Loucy (cell line): ENCODE measurements at regions not wholly inside any gene's neighbourhood (a gene's known extent, or its start where the extent isn't known, plus 50 kb on each side); places are given as distances from the start of the nearest gene placed in this dataset.

Source experiments
- H2AFZ ChIP-seq: fragments of 200-600 bp; sonication (generic); 2 replicates; pipeline ENCODE4 v1.6.0; 2016; ENCODE audit warnings: antibody characterized with exemption, mild to moderate bottlenecking, low read length, moderate library complexity
- H3F3A ChIP-seq: fragments of 200-600 bp; 2 replicates; pipeline ENCODE4 v1.6.0; 2016; ENCODE audit warnings: antibody characterized with exemption, low read depth, mild to moderate bottlenecking
- H3K27me3 ChIP-seq: fragments of 200-600 bp; sonication (generic); 2 replicates; pipeline ENCODE4 v1.6.1; 2014; ENCODE audit warnings: low read length, mild to moderate bottlenecking; ENCODE audit not compliant: insufficient read depth, poor library complexity, severe bottlenecking
- H3K36me3 ChIP-seq: fragments of 200-600 bp; sonication (generic); 2 replicates; pipeline ENCODE4 v1.6.1; 2016; ENCODE audit warnings: low read length; ENCODE audit not compliant: insufficient read depth
- H3K4me1 ChIP-seq: fragments of 200-600 bp; sonication (generic); 2 replicates; pipeline ENCODE4 v1.5.1; 2014; ENCODE audit warnings: low read length, mild to moderate bottlenecking; ENCODE audit not compliant: insufficient read depth, poor library complexity, severe bottlenecking
- H3K4me2 ChIP-seq: fragments of 200-600 bp; sonication (generic); 2 replicates; pipeline ENCODE4 v1.6.0; 2014; ENCODE audit warnings: antibody characterized with exemption, low read length, low read depth, mild to moderate bottlenecking; ENCODE audit not compliant: poor library complexity, severe bottlenecking
- H3K4me3 ChIP-seq: fragments of 200-600 bp; sonication (generic); 2 replicates; pipeline ENCODE4 v1.5.1; 2014; ENCODE audit warnings: low read length, mild to moderate bottlenecking, mixed read lengths; ENCODE audit not compliant: poor library complexity, severe bottlenecking
- H3K79me2 ChIP-seq: fragments of 200-600 bp; sonication (generic); 2 replicates; pipeline ENCODE4 v1.6.1; 2014; ENCODE audit warnings: low read length; ENCODE audit not compliant: insufficient read depth
- H3K9ac ChIP-seq: fragments of 200-600 bp; sonication (generic); 2 replicates; pipeline ENCODE4 v1.6.0; 2014; ENCODE audit warnings: mild to moderate bottlenecking, low read depth, low read length, moderate library complexity; ENCODE audit not compliant: poor library complexity, severe bottlenecking
- H3K9me2 ChIP-seq: fragments of 200-600 bp; sonication (generic); replicated peaks from 2 replicates; pipeline ENCODE4 v1.6.1; 2016; ENCODE audit warnings: low read depth, low read length, mixed read lengths
- H3K9me3 ChIP-seq: fragments of 200-600 bp; sonication (generic); 2 replicates; pipeline ENCODE4 v1.6.1; 2014; ENCODE audit warnings: mild to moderate bottlenecking, antibody characterized with exemption, low read length, low read depth; ENCODE audit not compliant: insufficient read depth
- H4K20me1 ChIP-seq: fragments of 200-600 bp; sonication (generic); 2 replicates; pipeline ENCODE4 v1.6.0; 2014; ENCODE audit warnings: antibody characterized with exemption, low read length, mild to moderate bottlenecking; ENCODE audit not compliant: insufficient read depth, poor library complexity, severe bottlenecking
- EZH2phosphoT487 ChIP-seq: fragments of 200-600 bp; IDR thresholded peaks from 2 replicates; pipeline ENCODE4 v1.6.1; 2018; ENCODE audit warnings: antibody characterized with exemption, mild to moderate bottlenecking, moderate library complexity, borderline replicate concordance
- TF ChIP-seq, protein P1 (sequence below): fragments of 200-600 bp; sonication (generic); conservative IDR thresholded peaks from 2 replicates; pipeline ENCODE4 v1.5.1; 2014; ENCODE audit warnings: mild to moderate bottlenecking, antibody characterized with exemption, low read length

DNA sequence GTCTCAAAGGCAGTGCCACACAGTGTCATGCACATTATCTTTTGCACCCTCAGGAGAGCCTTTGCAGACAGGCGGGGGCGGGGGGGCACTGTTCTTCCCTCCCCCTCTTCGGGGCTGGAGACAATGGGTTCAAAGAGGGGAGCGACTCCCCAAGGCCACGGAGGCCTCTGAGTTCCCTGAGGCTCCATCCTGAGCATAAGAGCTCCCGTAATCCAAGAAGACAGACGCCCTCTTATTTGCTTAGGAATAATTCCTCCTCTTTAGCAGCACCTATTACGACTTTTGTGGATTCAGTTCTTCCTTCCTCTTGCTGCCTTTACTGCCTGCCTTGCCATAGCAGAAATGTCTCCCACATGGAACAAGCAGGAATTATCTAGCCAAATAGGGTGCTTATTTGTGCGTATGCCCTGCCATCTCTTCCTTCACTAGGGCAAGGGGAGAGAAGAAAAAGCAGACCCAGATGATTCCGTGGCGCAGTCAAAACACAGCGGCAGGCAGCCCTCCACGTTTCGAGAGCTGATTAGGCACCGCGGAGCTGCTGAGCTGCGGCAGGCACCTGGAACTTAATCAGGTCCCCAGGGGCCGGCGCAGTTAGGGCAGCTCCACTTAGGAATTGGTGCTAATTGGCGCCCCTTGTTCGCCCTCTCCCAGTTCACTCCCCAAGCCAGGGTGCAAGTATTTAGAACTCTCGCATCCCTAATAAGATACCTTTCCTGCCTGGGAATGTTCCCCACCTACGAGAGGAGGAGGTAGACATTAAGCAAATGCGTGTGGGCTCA is 233.4 kb upstream of the MYT1L start:
- Histone ChIP-seq H4K20me1 (no peaks in the 10 kb centered on the region), H3K9me3 (peaks cover 2% of the 10 kb centered on the region; the same call in 1 of the 2 replicates)

DNA sequence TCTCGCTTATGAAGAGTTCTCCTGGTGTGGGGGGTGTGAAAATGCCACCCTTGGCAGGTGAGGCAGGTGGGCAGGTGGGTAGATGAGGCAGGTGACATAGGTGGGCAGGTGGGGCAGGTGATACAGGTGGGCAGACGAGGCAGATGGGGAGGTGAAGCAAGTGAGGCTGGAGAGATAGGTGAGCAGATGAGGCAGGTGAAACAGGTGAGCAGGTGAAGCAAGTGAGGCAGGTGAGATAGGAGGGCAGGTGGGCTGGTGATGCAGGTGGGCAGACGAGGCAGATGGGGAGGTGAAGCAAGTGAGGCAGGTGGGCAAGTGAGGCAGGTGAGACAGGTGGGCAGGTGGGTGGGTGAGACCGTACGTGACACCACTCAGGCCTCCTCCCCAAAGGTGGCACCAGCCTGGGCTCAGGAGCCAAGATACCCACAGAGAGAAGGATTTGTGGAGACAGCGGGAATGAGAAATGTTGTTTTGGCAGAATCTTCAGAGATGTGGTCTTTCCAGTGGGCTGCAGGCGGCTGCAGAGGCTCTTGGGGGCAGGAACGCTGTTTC is 232.3 kb upstream of the MYT1L start:
- no peaks in the 10 kb centered on the region for H3K79me2 ChIP-seq
- H3F3A ChIP-seq: no peaks in the 10 kb centered on the region
- H4K20me1 ChIP-seq: no peaks in the 10 kb centered on the region
- no peaks in the 10 kb centered on the region for H3K27me3 ChIP-seq
- H3K36me3 ChIP-seq: no peaks in the 10 kb centered on the region
- TF ChIP-seq EZH2phosphoT487: no peak
- TF ChIP-seq, protein P1, sequence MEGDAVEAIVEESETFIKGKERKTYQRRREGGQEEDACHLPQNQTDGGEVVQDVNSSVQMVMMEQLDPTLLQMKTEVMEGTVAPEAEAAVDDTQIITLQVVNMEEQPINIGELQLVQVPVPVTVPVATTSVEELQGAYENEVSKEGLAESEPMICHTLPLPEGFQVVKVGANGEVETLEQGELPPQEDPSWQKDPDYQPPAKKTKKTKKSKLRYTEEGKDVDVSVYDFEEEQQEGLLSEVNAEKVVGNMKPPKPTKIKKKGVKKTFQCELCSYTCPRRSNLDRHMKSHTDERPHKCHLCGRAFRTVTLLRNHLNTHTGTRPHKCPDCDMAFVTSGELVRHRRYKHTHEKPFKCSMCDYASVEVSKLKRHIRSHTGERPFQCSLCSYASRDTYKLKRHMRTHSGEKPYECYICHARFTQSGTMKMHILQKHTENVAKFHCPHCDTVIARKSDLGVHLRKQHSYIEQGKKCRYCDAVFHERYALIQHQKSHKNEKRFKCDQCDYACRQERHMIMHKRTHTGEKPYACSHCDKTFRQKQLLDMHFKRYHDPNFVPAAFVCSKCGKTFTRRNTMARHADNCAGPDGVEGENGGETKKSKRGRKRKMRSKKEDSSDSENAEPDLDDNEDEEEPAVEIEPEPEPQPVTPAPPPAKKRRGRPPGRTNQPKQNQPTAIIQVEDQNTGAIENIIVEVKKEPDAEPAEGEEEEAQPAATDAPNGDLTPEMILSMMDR: no peak
- H3K4me1 ChIP-seq: no peaks in the 10 kb centered on the region
- no peak overlapping the region for H2AFZ ChIP-seq
- H3K9me2 ChIP-seq: no peaks in the 10 kb centered on the region
- no peak overlapping the region for H3K4me2 ChIP-seq
- no peak overlapping the region for H3K4me3 ChIP-seq
- no peak overlapping the region for H3K9ac ChIP-seq
- H3K9me3 ChIP-seq: peaks cover 2% of the 10 kb centered on the region; the same call in 1 of the 2 replicates

More for the DNA sequence above, 233.4 kb upstream of the MYT1L start:
- Histone ChIP-seq H3K9ac (no peak overlapping the region), H3K27me3 (no peaks in the 10 kb centered on the region), H3K4me1 (no peaks in the 10 kb centered on the region), H3K36me3 (no peaks in the 10 kb centered on the region), H3K4me3 (no peak overlapping the region), H3F3A (no peaks in the 10 kb centered on the region), H3K4me2 (no peak overlapping the region), H3K79me2 (no peaks in the 10 kb centered on the region), H2AFZ (no peak overlapping the region), H3K9me2 (no peaks in the 10 kb centered on the region)
- TF ChIP-seq EZH2phosphoT487: no peak
- TF ChIP-seq, protein P1: no peak

DNA sequence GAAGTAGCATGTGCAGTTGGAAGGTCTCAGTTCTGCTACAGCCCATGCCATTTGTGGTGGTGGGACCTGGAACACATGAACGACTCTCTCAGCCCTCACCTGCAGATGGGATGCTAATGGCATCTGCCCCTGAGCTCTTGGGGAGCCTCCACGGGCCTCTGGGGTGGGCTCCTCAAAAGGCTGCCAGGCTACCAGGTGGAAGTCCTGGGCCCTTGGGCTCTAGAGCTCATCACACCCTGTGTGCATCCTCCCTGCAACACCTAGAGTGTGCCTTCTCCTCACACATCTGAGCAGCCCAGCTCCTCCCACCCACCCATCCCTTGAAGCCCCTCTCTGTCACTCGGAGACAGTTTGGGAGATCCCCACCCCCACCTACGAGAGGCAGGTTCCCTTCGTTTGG is 231.8 kb upstream of the MYT1L start:
- Histone ChIP-seq H2AFZ (no peak overlapping the region), H3K4me3 (no peak overlapping the region), H3K4me1 (no peaks in the 10 kb centered on the region), H3K4me2 (no peak overlapping the region), H3K9me2 (no peaks in the 10 kb centered on the region), H3K36me3 (no peaks in the 10 kb centered on the region), H3K79me2 (no peaks in the 10 kb centered on the region), H3K27me3 (no peaks in the 10 kb centered on the region), H3F3A (no peaks in the 10 kb centered on the region), H3K9me3 (peaks cover 2% of the 10 kb centered on the region; the same call in 1 of the 2 replicates), H4K20me1 (no peaks in the 10 kb centered on the region), H3K9ac (no peak overlapping the region)
- TF ChIP-seq, protein P1: no peak
- no peak for TF ChIP-seq EZH2phosphoT487
